ENCODE measurements at regions not wholly inside any gene's neighbourhood (a gene's known extent, or its start where the extent isn't known, plus 50 kb on each side); places are given as distances from the start of the nearest gene placed in this dataset.

DNA sequence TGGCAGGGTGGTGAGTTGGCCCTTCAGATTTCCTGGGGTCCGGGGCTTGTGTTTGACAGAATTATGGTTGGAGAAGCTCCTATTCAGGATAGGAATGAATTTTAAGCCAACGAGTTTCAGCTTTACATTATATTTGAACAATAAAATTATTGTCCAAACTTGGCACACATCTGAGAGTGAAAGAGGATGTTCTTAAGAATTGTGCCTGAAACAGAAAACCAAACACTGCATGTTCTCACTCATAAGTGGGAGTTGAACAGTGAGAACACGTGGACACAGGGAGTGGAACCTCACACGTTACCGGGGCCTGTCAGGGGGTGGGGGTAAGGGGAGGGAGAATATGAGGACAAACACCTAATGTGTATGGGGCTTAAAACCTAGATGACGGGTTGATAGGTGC, 111.8 kb upstream of the ACTBL2 start:
- TF ChIP-seq, protein P1, sequence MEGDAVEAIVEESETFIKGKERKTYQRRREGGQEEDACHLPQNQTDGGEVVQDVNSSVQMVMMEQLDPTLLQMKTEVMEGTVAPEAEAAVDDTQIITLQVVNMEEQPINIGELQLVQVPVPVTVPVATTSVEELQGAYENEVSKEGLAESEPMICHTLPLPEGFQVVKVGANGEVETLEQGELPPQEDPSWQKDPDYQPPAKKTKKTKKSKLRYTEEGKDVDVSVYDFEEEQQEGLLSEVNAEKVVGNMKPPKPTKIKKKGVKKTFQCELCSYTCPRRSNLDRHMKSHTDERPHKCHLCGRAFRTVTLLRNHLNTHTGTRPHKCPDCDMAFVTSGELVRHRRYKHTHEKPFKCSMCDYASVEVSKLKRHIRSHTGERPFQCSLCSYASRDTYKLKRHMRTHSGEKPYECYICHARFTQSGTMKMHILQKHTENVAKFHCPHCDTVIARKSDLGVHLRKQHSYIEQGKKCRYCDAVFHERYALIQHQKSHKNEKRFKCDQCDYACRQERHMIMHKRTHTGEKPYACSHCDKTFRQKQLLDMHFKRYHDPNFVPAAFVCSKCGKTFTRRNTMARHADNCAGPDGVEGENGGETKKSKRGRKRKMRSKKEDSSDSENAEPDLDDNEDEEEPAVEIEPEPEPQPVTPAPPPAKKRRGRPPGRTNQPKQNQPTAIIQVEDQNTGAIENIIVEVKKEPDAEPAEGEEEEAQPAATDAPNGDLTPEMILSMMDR (conservative IDR thresholded peaks at IDR 0.05 in 1 of 2, IDR thresholded peaks at IDR 0.05 in 1 of 2; ENCODE audit: extremely low read depth in 1 of 2, insufficient read depth in 1 of 2, low read depth in 1 of 2, low read length in 2 of 2): no peak
- no peak for TF ChIP-seq EZH2 (IDR thresholded peaks at IDR 0.05; ENCODE audit: borderline replicate concordance, low read length)
